ENCODE measurements at regions not wholly inside any gene's neighbourhood (a gene's known extent, or its start where the extent isn't known, plus 50 kb on each side); places are given as distances from the start of the nearest gene placed in this dataset.

DNA sequence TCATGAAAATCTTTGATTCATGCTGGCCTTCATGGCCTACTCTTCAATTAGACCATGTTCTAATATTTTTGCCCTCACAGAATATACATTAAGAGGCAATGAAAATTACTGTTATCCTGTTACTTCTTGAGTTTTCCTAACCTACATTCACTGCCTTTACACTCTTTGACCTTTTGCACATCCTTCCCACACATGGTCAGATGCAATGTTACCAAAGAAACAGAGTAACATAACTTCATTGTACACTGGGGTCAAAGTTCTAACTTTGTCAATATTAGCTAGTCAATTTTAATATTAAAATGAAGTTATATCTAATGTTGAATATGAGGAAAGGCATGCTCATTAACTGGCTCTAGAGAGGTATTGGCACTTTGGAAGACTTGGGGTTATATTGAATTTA is 284.8 kb downstream of the TEX13C start:
- CTCF ChIA-PET: no interaction called here
- no peak for TF ChIP-seq JUN (IDR thresholded peaks at IDR 0.05; ENCODE audit: borderline replicate concordance, insufficient read depth, insufficient read length, low read depth)
- no peak for TF ChIP-seq MAX (IDR thresholded peaks at IDR 0.05; ENCODE audit: insufficient read depth, insufficient read length)
- TF ChIP-seq EZH2 (IDR thresholded peaks at IDR 0.05; ENCODE audit: borderline replicate concordance, low read depth, low read length, severe bottlenecking): no peak
- TF ChIP-seq MYC (IDR thresholded peaks at IDR 0.05; ENCODE audit: low read depth, low read length): no peak
- Histone ChIP-seq H3K27ac (ENCODE audit: insufficient read depth, low read depth, low read length) (no peak overlapping the region), H3K27me3 (ENCODE audit: control insufficient read depth in 2 of 2, insufficient read depth in 2 of 2, low read length in 2 of 2) (no peaks in the 10 kb centered on the region), H3K4me2 (ENCODE audit: insufficient read depth, low read length) (no peak overlapping the region), H3K36me3 (ENCODE audit: control insufficient read depth in 2 of 2, extremely low read depth in 1 of 2, insufficient read depth in 2 of 2, low read length in 2 of 2) (no peaks in the 10 kb centered on the region), H3K4me1 (ENCODE audit: control insufficient read depth, extremely low read depth, insufficient read depth, low read length) (no peaks in the 10 kb centered on the region), H3K9ac (replicated peaks; ENCODE audit: extremely low read depth, insufficient read depth, low read length) (no peak overlapping the region), H4K20me1 (replicated peaks; ENCODE audit: control insufficient read depth, extremely low read depth, insufficient read depth, low read length) (no peaks in the 10 kb centered on the region), H3K9me3 (replicated peaks; ENCODE audit: control insufficient read depth, insufficient read depth, low read length) (no peaks in the 10 kb centered on the region), H3K9me1 (replicated peaks; ENCODE audit: control insufficient read depth, extremely low read depth, insufficient read depth, low read length) (no peaks in the 10 kb centered on the region), H2AFZ (ENCODE audit: low read depth, low read length) (no peak overlapping the region), H3K79me2 (ENCODE audit: control insufficient read depth, insufficient read depth, low read length) (no peaks in the 10 kb centered on the region), H3K4me3 (replicated peaks in 1 of 3; ENCODE audit: insufficient read depth in 1 of 3, low read depth in 1 of 3, low read length in 3 of 3) (no peak overlapping the region)
- intact Hi-C loops (cut with micrococcal nuclease): no loop called here
- dilution Hi-C loops (cut with MboI; ENCODE audit: extremely low pct_ligation_motif_present, low sequenced_read_pairs): no loop called here
- FAIRE-seq (no peak), DNase-seq (ENCODE audit: low read depth, low spot score) (no peak)
- no TSS peak for BruUV-seq (replicated peaks)
- POLR2A ChIA-PET: no interaction called here

DNA sequence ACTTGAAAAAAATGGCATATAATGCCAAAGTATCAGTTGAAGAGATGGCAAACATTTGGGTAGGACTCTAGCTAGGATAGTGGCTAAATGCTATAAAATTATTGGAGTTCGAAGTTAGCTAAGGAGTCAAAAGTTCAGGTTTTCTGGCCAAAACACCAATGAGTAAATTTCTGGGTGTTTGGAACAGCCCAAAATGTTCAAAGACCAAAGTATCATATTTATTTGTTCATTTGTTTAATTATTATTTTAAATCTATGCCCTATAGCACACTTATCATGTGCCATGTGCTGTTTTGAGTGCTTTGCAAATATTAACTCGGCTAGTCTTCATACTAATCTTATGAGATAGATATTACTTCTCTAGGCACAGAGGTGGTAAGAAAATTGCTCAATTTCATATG is 285.5 kb downstream of the TEX13C start:
- Histone ChIP-seq H3K27me3 (ENCODE audit: control insufficient read depth in 2 of 2, insufficient read depth in 2 of 2, low read length in 2 of 2) (no peaks in the 10 kb centered on the region), H3K4me3 (replicated peaks in 1 of 3; ENCODE audit: insufficient read depth in 1 of 3, low read depth in 1 of 3, low read length in 3 of 3) (no peak overlapping the region), H3K4me1 (ENCODE audit: control insufficient read depth, extremely low read depth, insufficient read depth, low read length) (no peaks in the 10 kb centered on the region), H3K4me2 (ENCODE audit: insufficient read depth, low read length) (no peak overlapping the region), H4K20me1 (replicated peaks; ENCODE audit: control insufficient read depth, extremely low read depth, insufficient read depth, low read length) (no peaks in the 10 kb centered on the region), H3K9ac (replicated peaks; ENCODE audit: extremely low read depth, insufficient read depth, low read length) (no peak overlapping the region), H3K36me3 (ENCODE audit: control insufficient read depth in 2 of 2, extremely low read depth in 1 of 2, insufficient read depth in 2 of 2, low read length in 2 of 2) (no peaks in the 10 kb centered on the region), H2AFZ (ENCODE audit: low read depth, low read length) (no peak overlapping the region), H3K9me3 (replicated peaks; ENCODE audit: control insufficient read depth, insufficient read depth, low read length) (no peaks in the 10 kb centered on the region), H3K9me1 (replicated peaks; ENCODE audit: control insufficient read depth, extremely low read depth, insufficient read depth, low read length) (no peaks in the 10 kb centered on the region), H3K79me2 (ENCODE audit: control insufficient read depth, insufficient read depth, low read length) (no peaks in the 10 kb centered on the region), H3K27ac (ENCODE audit: insufficient read depth, low read depth, low read length) (no peak overlapping the region)
- POLR2A ChIA-PET: no interaction called here
- intact Hi-C loops (cut with micrococcal nuclease) (no loop called here), dilution Hi-C loops (cut with MboI; ENCODE audit: extremely low pct_ligation_motif_present, low sequenced_read_pairs) (no loop called here)
- DNase-seq (ENCODE audit: low read depth, low spot score) (no peak), FAIRE-seq (no peak)
- CTCF ChIA-PET: no interaction called here
- no TSS peak for BruUV-seq (replicated peaks)
- TF ChIP-seq POLR2A (IDR thresholded peaks at IDR 0.05; ENCODE audit: low read depth, low read length) (no peak), GATA2 (IDR thresholded peaks at IDR 0.05; ENCODE audit: insufficient read depth, insufficient read length, low read depth, low read length) (no peak), JUN (IDR thresholded peaks at IDR 0.05; ENCODE audit: borderline replicate concordance, insufficient read depth, insufficient read length, low read depth) (no peak), EZH2 (IDR thresholded peaks at IDR 0.05; ENCODE audit: borderline replicate concordance, low read depth, low read length, severe bottlenecking) (no peak), MYC (IDR thresholded peaks at IDR 0.05; ENCODE audit: low read depth, low read length) (no peak), FOS (IDR thresholded peaks at IDR 0.05; ENCODE audit: borderline replicate concordance, insufficient read depth, low read length) (no peak), POLR2AphosphoS5 (IDR thresholded peaks at IDR 0.05; ENCODE audit: insufficient read depth, low read depth, low read length) (no peak), MAX (IDR thresholded peaks at IDR 0.05; ENCODE audit: insufficient read depth, insufficient read length) (no peak)
- TF ChIP-seq, protein P1, sequence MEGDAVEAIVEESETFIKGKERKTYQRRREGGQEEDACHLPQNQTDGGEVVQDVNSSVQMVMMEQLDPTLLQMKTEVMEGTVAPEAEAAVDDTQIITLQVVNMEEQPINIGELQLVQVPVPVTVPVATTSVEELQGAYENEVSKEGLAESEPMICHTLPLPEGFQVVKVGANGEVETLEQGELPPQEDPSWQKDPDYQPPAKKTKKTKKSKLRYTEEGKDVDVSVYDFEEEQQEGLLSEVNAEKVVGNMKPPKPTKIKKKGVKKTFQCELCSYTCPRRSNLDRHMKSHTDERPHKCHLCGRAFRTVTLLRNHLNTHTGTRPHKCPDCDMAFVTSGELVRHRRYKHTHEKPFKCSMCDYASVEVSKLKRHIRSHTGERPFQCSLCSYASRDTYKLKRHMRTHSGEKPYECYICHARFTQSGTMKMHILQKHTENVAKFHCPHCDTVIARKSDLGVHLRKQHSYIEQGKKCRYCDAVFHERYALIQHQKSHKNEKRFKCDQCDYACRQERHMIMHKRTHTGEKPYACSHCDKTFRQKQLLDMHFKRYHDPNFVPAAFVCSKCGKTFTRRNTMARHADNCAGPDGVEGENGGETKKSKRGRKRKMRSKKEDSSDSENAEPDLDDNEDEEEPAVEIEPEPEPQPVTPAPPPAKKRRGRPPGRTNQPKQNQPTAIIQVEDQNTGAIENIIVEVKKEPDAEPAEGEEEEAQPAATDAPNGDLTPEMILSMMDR (IDR thresholded peaks at IDR 0.05; ENCODE audit: extremely low read depth in 1 of 2, insufficient read depth in 1 of 2, low read depth in 1 of 2, low read length in 2 of 2): no peak
